H1 (cell line): ENCODE measurements at regions not wholly inside any gene's neighbourhood (a gene's known extent, or its start where the extent isn't known, plus 50 kb on each side); places are given as distances from the start of the nearest gene placed in this dataset.

Source experiments
- CTCF ChIA-PET: fragments of 300-600 bp; sonication (Branson Sonifier 250); formaldehyde crosslinking; loops from one replicate; lab custom pipeline; 2021; ENCODE audit not compliant: partially characterized antibody; lab: Charles Lee
- POLR2A ChIA-PET: fragments of 300-600 bp; sonication (Branson Sonifier 250); formaldehyde crosslinking; loops from one replicate; lab custom pipeline; 2021; ENCODE audit warnings: inconsistent platforms; ENCODE audit not compliant: partially characterized antibody; lab: Charles Lee
- DNase-seq, 2 experiments: peaks; one replicate each; pipeline versions ENCODE4 v3.0.0 to v3.0.0-alpha.2; 2010 to 2022; ENCODE audit warnings: low spot score in 2 of 2, low read depth in 1 of 2, mixed read lengths in 1 of 2
- FAIRE-seq: peaks from 2 replicates; lab custom pipeline; 2011; peaks lifted over from hg19 to GRCh38; lab: Jason Lieb, UNC
- H2AFZ ChIP-seq: 2 replicates; pipeline ENCODE4 v1.8.1; 2012; ENCODE audit warnings: low read length, inconsistent platforms
- H2AK5ac ChIP-seq: 2 replicates; pipeline ENCODE4 v1.6.1; 2013; ENCODE audit warnings: low read depth, low read length
- H2BK120ac ChIP-seq: replicated peaks from 2 replicates; pipeline ENCODE3; 2013; ENCODE audit warnings: low read depth, low read length, inconsistent platforms
- H2BK12ac ChIP-seq: 2 replicates; pipeline ENCODE4 v1.6.1; 2013; ENCODE audit warnings: low read depth, low read length
- H2BK15ac ChIP-seq: 2 replicates; pipeline ENCODE4 v1.6.1; 2013; ENCODE audit warnings: low read length
- H2BK20ac ChIP-seq: 2 replicates; pipeline ENCODE4 v1.6.1; 2013; ENCODE audit warnings: low read length
- H2BK5ac ChIP-seq: 2 replicates; pipeline ENCODE4 v1.6.1; 2013; ENCODE audit warnings: low read depth, low read length
- H3K14ac ChIP-seq: 2 replicates; pipeline ENCODE4 v1.6.1; 2013; ENCODE audit warnings: inconsistent platforms; ENCODE audit not compliant: insufficient read length
- H3K18ac ChIP-seq: 2 replicates; pipeline ENCODE4 v1.6.1; 2013; ENCODE audit warnings: low read length; ENCODE audit errors: extremely low read depth
- H3K23ac ChIP-seq: 2 replicates; pipeline ENCODE4 v1.6.1; 2013; ENCODE audit warnings: inconsistent platforms; ENCODE audit not compliant: insufficient read length
- H3K23me2 ChIP-seq: 2 replicates; pipeline ENCODE4 v1.6.1; 2013; ENCODE audit warnings: low read depth, low read length
- H3K27ac ChIP-seq: 2 replicates; pipeline ENCODE4 v1.6.1; 2011; ENCODE audit warnings: low read depth, low read length, inconsistent platforms
- H3K27me3 ChIP-seq, 4 experiments: replicated peaks in 1 of 4; 1 replicate in 1 of 4; 2 replicates in 3 of 4; pipeline versions ENCODE4 v1.6.1 to v1.8.1; 2011 to 2013; ENCODE audit warnings: low read length in 3 of 4, mild to moderate bottlenecking in 3 of 4, inconsistent platforms in 2 of 4, mixed read lengths in 2 of 4, moderate library complexity in 1 of 4; ENCODE audit not compliant: control insufficient read depth in 3 of 4, insufficient read depth in 3 of 4; ENCODE audit errors: extremely low read depth in 1 of 4
- H3K36me3 ChIP-seq, 4 experiments: 2 replicates each; pipeline versions ENCODE4 v1.6.1 to v1.8.1; 2011 to 2013; ENCODE audit warnings: mild to moderate bottlenecking in 4 of 4, low read length in 3 of 4, moderate library complexity in 2 of 4, control low read depth in 1 of 4, inconsistent platforms in 1 of 4; ENCODE audit not compliant: insufficient read depth in 4 of 4, control insufficient read depth in 2 of 4
- H3K4ac ChIP-seq: replicated peaks from 2 replicates; pipeline ENCODE3; 2013; ENCODE audit warnings: low read length, low read depth, mixed read lengths, inconsistent platforms; ENCODE audit not compliant: insufficient read length
- H3K4me1 ChIP-seq, 4 experiments: replicated peaks in 1 of 4; 1 replicate in 1 of 4; 2 replicates in 3 of 4; pipeline versions ENCODE4 v1.6.1 to v1.8.1; 2011 to 2013; ENCODE audit warnings: low read length in 3 of 4, inconsistent platforms in 2 of 4, mixed read lengths in 1 of 4; ENCODE audit not compliant: insufficient read depth in 4 of 4, control insufficient read depth in 3 of 4
- H3K4me2 ChIP-seq, 2 experiments: 2 replicates each; pipeline versions ENCODE4 v1.6.1 to v1.8.1; 2011 to 2013; ENCODE audit warnings: low read depth in 2 of 2, low read length in 2 of 2, control low read depth in 1 of 2, inconsistent platforms in 1 of 2, mild to moderate bottlenecking in 1 of 2; ENCODE audit not compliant: insufficient read depth in 1 of 2
- H3K4me3 ChIP-seq, 4 experiments: fragments of 200-600, 300-600 bp in 1 of 4; sonication (generic), shearing (Covaris generic), sonication (Bioruptor Twin) in 1 of 4; 2 replicates each; pipeline versions ENCODE4 v1.5.1 to v1.8.1; 2011 to 2016; ENCODE audit warnings: low read length in 4 of 4, low read depth in 3 of 4, control low read depth in 2 of 4, inconsistent platforms in 2 of 4, mild to moderate bottlenecking in 2 of 4, mixed read lengths in 1 of 4, moderate library complexity in 1 of 4; ENCODE audit not compliant: insufficient read depth in 2 of 4; ENCODE audit errors: extremely low read depth in 1 of 4
- H3K56ac ChIP-seq: replicated peaks from 2 replicates; pipeline ENCODE3; 2013; ENCODE audit warnings: low read depth, mild to moderate bottlenecking, mixed read lengths, low read length, inconsistent platforms; ENCODE audit not compliant: insufficient read length
- H3K79me1 ChIP-seq: 2 replicates; pipeline ENCODE4 v1.6.1; 2013; ENCODE audit warnings: low read depth, low read length, control low read depth
- H3K79me2 ChIP-seq, 2 experiments: 2 replicates each; pipeline versions ENCODE4 v1.6.1 to v1.8.1; 2012 to 2013; ENCODE audit warnings: low read length in 2 of 2, mild to moderate bottlenecking in 2 of 2, inconsistent platforms in 1 of 2; ENCODE audit not compliant: insufficient read depth in 2 of 2, control insufficient read depth in 1 of 2
- H3K9ac ChIP-seq, 4 experiments: replicated peaks in 1 of 4; 1 replicate in 1 of 4; 2 replicates in 3 of 4; pipeline versions ENCODE4 v1.6.1 to v1.8.1; 2011 to 2013; ENCODE audit warnings: low read depth in 3 of 4, low read length in 3 of 4, control low read depth in 2 of 4, mild to moderate bottlenecking in 2 of 4, moderate library complexity in 2 of 4, inconsistent platforms in 1 of 4; ENCODE audit errors: extremely low read depth in 1 of 4
- H3K9me3 ChIP-seq, 2 experiments: 2 replicates each; pipeline versions ENCODE4 v1.6.1 to v1.8.1; 2012 to 2013; ENCODE audit warnings: mild to moderate bottlenecking in 2 of 2, moderate library complexity in 2 of 2, control low read depth in 1 of 2, inconsistent platforms in 1 of 2, low read depth in 1 of 2, low read length in 1 of 2, mixed read lengths in 1 of 2; ENCODE audit not compliant: insufficient read depth in 2 of 2
- H4K20me1 ChIP-seq, 2 experiments: replicated peaks in 1 of 2; 2 replicates each; pipeline versions ENCODE3 to v1.8.1; 2011 to 2013; ENCODE audit warnings: inconsistent platforms in 2 of 2, low read length in 2 of 2, mild to moderate bottlenecking in 1 of 2; ENCODE audit not compliant: insufficient read depth in 2 of 2, control insufficient read depth in 1 of 2
- H4K5ac ChIP-seq: 2 replicates; pipeline ENCODE4 v1.6.1; 2013; ENCODE audit warnings: low read length, low read depth, mixed read lengths, inconsistent platforms; ENCODE audit not compliant: insufficient read length
- H4K8ac ChIP-seq: 2 replicates; pipeline ENCODE4 v1.8.0; 2013; ENCODE audit warnings: mild to moderate bottlenecking, moderate library complexity, low read length, inconsistent platforms; ENCODE audit not compliant: insufficient read depth; ENCODE audit errors: extremely low read depth
- H4K91ac ChIP-seq: replicated peaks from 2 replicates; pipeline ENCODE3; 2013; ENCODE audit warnings: low read length, mixed read lengths, inconsistent platforms; ENCODE audit not compliant: insufficient read length
- BCL11A ChIP-seq, 2 experiments: IDR thresholded peaks; one replicate each; pipeline ENCODE4 v1.6.1; 2011; ENCODE audit warnings: low read depth in 2 of 2, low read length in 2 of 2, mild to moderate bottlenecking in 2 of 2
- EGR1 ChIP-seq: IDR thresholded peaks from 2 replicates; pipeline ENCODE4 v1.6.1; 2011; ENCODE audit warnings: low read depth, low read length, borderline replicate concordance
- FOSL1 ChIP-seq: IDR thresholded peaks from 2 replicates; pipeline ENCODE4 v1.6.1; 2011; ENCODE audit warnings: mild to moderate bottlenecking, low read depth, low read length, moderate library complexity; ENCODE audit not compliant: insufficient read depth
- SIX5 ChIP-seq: IDR thresholded peaks from 2 replicates; pipeline ENCODE4 v1.6.1; 2011; ENCODE audit warnings: mild to moderate bottlenecking, low read depth, low read length
- TCF12 ChIP-seq: IDR thresholded peaks from 2 replicates; pipeline ENCODE4 v1.6.1; 2011; ENCODE audit warnings: low read depth, mild to moderate bottlenecking, low read length
- WGBS, 2 experiments: shearing (Covaris generic) in 1 of 2; methylation state at CpG; one replicate each; pipeline versions ENCODE4 v1.1.6 to v1.1.7; 2013 to 2015; ENCODE audit warnings: low lambda C conversion rate in 2 of 2, mixed read lengths in 2 of 2, inconsistent platforms in 1 of 2, low coverage in 1 of 2, missing lambda C conversion rate in 1 of 2; ENCODE audit not compliant: insufficient replicate concordance in 2 of 2, insufficient coverage in 1 of 2, insufficient read length in 1 of 2; ENCODE audit errors: extremely low coverage in 1 of 2, missing lambda C conversion rate in 1 of 2; 5-methylcytosine and 5-hydroxymethylcytosine counted together
- TF ChIP-seq, protein P1 (sequence below): IDR thresholded peaks from 2 replicates; pipeline ENCODE4 v1.6.1; 2011; ENCODE audit warnings: low read length, improper control_type of control experiment
- TF ChIP-seq, protein P2 (sequence below): IDR thresholded peaks from 2 replicates; pipeline ENCODE4 v1.6.1; 2012; ENCODE audit warnings: inconsistent platforms

DNA sequence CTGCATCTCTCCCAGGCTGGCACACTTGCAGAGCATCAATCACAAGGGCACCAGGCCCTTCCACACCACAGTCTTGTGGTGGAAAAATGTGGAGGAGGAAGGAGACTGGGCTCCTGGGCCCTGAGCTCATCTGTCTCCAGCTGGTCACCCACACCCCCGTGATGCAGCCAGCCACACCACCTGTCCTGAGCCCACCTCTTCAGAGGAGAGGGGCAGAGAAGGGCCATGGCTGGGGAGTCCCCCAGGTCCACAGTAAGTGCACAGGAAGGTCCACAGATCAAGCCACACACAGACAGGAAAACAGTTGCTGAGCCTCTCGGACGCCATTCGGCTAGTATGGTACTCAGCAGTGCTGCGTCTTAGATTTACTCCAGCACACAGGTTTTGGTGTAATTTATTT is 203.5 kb upstream of the SALL3 start:
- POLR2A ChIA-PET = no interaction called here
- Histone ChIP-seq H3K9me3 (no peaks in the 10 kb centered on the region), H3K9ac (no peak overlapping the region), H2BK20ac (no peak overlapping the region), H3K27ac (no peak overlapping the region), H2BK15ac (no peak overlapping the region), H2BK5ac (no peak overlapping the region), H2BK12ac (no peak overlapping the region), H3K23ac (no peak overlapping the region), H3K4me3 (no peak overlapping the region), H3K23me2 (no peaks in the 10 kb centered on the region), H4K8ac (no peak overlapping the region; the same call in 1 of the 2 replicates), H4K20me1 (no peaks in the 10 kb centered on the region), H4K5ac (no peak overlapping the region), H3K4me2 (no peak overlapping the region), H3K4me1 (peaks cover 0 to 6% (median 0%) of the 10 kb centered on the region in 4 experiments; a peak in 1 of 7 replicates), H2AFZ (no peak overlapping the region), H2AK5ac (no peak overlapping the region), H3K18ac (no peak overlapping the region), H3K79me2 (no peaks in the 10 kb centered on the region), H2BK120ac (no peak overlapping the region), H3K14ac (no peak overlapping the region), H3K4ac (peak overlapping the region; percentile 23), H3K36me3 (no peaks in the 10 kb centered on the region), H3K27me3 (no peaks in the 10 kb centered on the region), H3K79me1 (no peaks in the 10 kb centered on the region), H4K91ac (no peak overlapping the region), H3K56ac (no peak overlapping the region)
- WGBS, 2 experiments = 93% methylated on average over 5 of the region's 5 CpGs; no CpG with 5 or more reads in 1 of the 2 experiments
- FAIRE-seq (no peak), DNase-seq (no peak)
- TF ChIP-seq SIX5 (no peak), EGR1 (no peak), FOSL1 (no peak), BCL11A (IDR thresholded peaks at IDR 0.05; ENCODE audit: low read depth in 2 of 2, low read length in 2 of 2) (no peak), TCF12 (no peak)
- TF ChIP-seq, protein P1, sequence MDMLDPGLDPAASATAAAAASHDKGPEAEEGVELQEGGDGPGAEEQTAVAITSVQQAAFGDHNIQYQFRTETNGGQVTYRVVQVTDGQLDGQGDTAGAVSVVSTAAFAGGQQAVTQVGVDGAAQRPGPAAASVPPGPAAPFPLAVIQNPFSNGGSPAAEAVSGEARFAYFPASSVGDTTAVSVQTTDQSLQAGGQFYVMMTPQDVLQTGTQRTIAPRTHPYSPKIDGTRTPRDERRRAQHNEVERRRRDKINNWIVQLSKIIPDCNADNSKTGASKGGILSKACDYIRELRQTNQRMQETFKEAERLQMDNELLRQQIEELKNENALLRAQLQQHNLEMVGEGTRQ = no peak
- TF ChIP-seq, protein P2, sequence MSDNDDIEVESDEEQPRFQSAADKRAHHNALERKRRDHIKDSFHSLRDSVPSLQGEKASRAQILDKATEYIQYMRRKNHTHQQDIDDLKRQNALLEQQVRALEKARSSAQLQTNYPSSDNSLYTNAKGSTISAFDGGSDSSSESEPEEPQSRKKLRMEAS = no peak
- CTCF ChIA-PET = interaction anchor here (0.7 kb wide), 1 partner anchor 1610 kb away, joined by 3 read pairs; no protein-coding TSS in a partner anchor
